Cardiac fibroblast (primary cell): ENCODE measurements at regions not wholly inside any gene's neighbourhood (a gene's known extent, or its start where the extent isn't known, plus 50 kb on each side); places are given as distances from the start of the nearest gene placed in this dataset.

Source experiments
- DNase-seq, 2 donors: peaks; one replicate each; pipeline versions ENCODE4 v3.0.0 to v3.0.0-alpha.2; 2010; ENCODE audit warnings: low read depth in 2 of 2
- H3K4me3 ChIP-seq, 2 donors: replicated peaks in 1 of 2; 1 replicate in 1 of 2; 2 replicates in 1 of 2; pipeline ENCODE4 v1.5.1; 2011; ENCODE audit warnings: low read depth in 2 of 2, low read length in 2 of 2, mild to moderate bottlenecking in 2 of 2, moderate library complexity in 1 of 2
- CTCF ChIP-seq: IDR thresholded peaks from one replicate; pipeline ENCODE4 v1.5.1; 2011; ENCODE audit warnings: low read depth, mild to moderate bottlenecking, low read length, inconsistent platforms

GRCh38 chr5:29382780-29383179 lies 1810.7 kb upstream of the CDH6 start:
- no peak overlapping the region for H3K4me3 ChIP-seq
- DNase-seq, result no peak
- TF ChIP-seq CTCF, result no peak

- DNase-seq, result no peak
- H3K4me3 ChIP-seq, result no peak overlapping the region
- TF ChIP-seq CTCF, result no peak
Observed at GRCh38 chr5:29380029-29380428, 1813.5 kb upstream of the CDH6 start.

GRCh38 chr5:29379619-29380018 lies 1813.9 kb upstream of the CDH6 start:
- DNase-seq, result no peak
- no peak for TF ChIP-seq CTCF
- H3K4me3 ChIP-seq, result no peak overlapping the region

- no peak for TF ChIP-seq CTCF
- no peak for DNase-seq
- no peak overlapping the region for H3K4me3 ChIP-seq
Observed at GRCh38 chr5:29378104-29378503, 1815.4 kb upstream of the CDH6 start.

- no peak for DNase-seq
- no peak overlapping the region for H3K4me3 ChIP-seq
- no peak for TF ChIP-seq CTCF
Observed at GRCh38 chr5:29370248-29370647, 1823.2 kb upstream of the CDH6 start.

- H3K4me3 ChIP-seq, result no peak overlapping the region
- TF ChIP-seq CTCF, result no peak
- DNase-seq, result no peak
Observed at GRCh38 chr5:29367176-29367833, 1826.2 kb upstream of the CDH6 start.

- DNase-seq, result no peak
- no peak for TF ChIP-seq CTCF
- H3K4me3 ChIP-seq, result no peak overlapping the region
Observed at GRCh38 chr5:29351170-29351569, 1842.3 kb upstream of the CDH6 start.
